Middle frontal gyrus (tissue), 1 donor: ENCODE measurements at regions not wholly inside any gene's neighbourhood (a gene's known extent, or its start where the extent isn't known, plus 50 kb on each side); places are given as distances from the start of the nearest gene placed in this dataset.

Experiments
- DNase-seq: peaks from one replicate; pipeline ENCODE4 v3.0.0-alpha.2; 2015; ENCODE audit warnings: low spot score; ENCODE audit errors: extremely low spot score

GRCh38 chr6:14453712-14454472 is 336.3 kb downstream of the CD83 start:
- DNase-seq: no peak

- DNase-seq: no peak
These were observed 336.9 kb downstream of the CD83 start for GRCh38 chr6:14454473-14454775.

- DNase-seq: no peak
These were observed 337.9 kb downstream of the CD83 start for GRCh38 chr6:14455427-14455826.

- DNase-seq: no peak
These were observed 338.5 kb downstream of the CD83 start for GRCh38 chr6:14455876-14456648.

GRCh38 chr6:14456941-14457340 is 339.4 kb downstream of the CD83 start:
- DNase-seq: no peak

- no peak for DNase-seq
These were observed 341.2 kb downstream of the CD83 start for GRCh38 chr6:14458669-14459266.

- DNase-seq: no peak
These were observed 341.7 kb downstream of the CD83 start for GRCh38 chr6:14459315-14459714.

- no peak for DNase-seq
These were observed 343.0 kb downstream of the CD83 start for GRCh38 chr6:14460556-14460955.

- DNase-seq: no peak
These were observed 344.6 kb downstream of the CD83 start for GRCh38 chr6:14462135-14462534.

- DNase-seq: no peak
These were observed 345.0 kb downstream of the CD83 start for GRCh38 chr6:14462566-14462965.

- DNase-seq: no peak
These were observed 345.5 kb downstream of the CD83 start for GRCh38 chr6:14463110-14463509.

- DNase-seq: no peak
These were observed 346.5 kb downstream of the CD83 start for GRCh38 chr6:14464055-14464454.

GRCh38 chr6:14464716-14465115 is 347.1 kb downstream of the CD83 start:
- no peak for DNase-seq

- no peak for DNase-seq
These were observed 348.7 kb downstream of the CD83 start for GRCh38 chr6:14466278-14466677.

- no peak for DNase-seq
These were observed 350.0 kb downstream of the CD83 start for GRCh38 chr6:14467591-14467990.

- no peak for DNase-seq
These were observed 351.2 kb downstream of the CD83 start for GRCh38 chr6:14468647-14469321.

GRCh38 chr6:14470101-14470500 is 352.5 kb downstream of the CD83 start:
- no peak for DNase-seq

- no peak for DNase-seq
These were observed 353.1 kb downstream of the CD83 start for GRCh38 chr6:14470671-14471070.

GRCh38 chr6:14472255-14472985 is 354.8 kb downstream of the CD83 start:
- no peak for DNase-seq

- DNase-seq: no peak
These were observed 355.4 kb downstream of the CD83 start for GRCh38 chr6:14472986-14473337.

- no peak for DNase-seq
These were observed 357.2 kb downstream of the CD83 start for GRCh38 chr6:14474816-14475215.
